ENCODE measurements at regions not wholly inside any gene's neighbourhood (a gene's known extent, or its start where the extent isn't known, plus 50 kb on each side); places are given as distances from the start of the nearest gene placed in this dataset.
"Not testable (repeated sequence)": the region's sequence is repeated elsewhere in the genome, so short reads cannot be mapped to it uniquely, and the experiment has no call there.

- DNase-seq (ENCODE audit: low spot score): no peak
- no peak overlapping the region for H3K4me3 ChIP-seq
- no peak overlapping the region for H3K27ac ChIP-seq
- TF ChIP-seq, protein P1, sequence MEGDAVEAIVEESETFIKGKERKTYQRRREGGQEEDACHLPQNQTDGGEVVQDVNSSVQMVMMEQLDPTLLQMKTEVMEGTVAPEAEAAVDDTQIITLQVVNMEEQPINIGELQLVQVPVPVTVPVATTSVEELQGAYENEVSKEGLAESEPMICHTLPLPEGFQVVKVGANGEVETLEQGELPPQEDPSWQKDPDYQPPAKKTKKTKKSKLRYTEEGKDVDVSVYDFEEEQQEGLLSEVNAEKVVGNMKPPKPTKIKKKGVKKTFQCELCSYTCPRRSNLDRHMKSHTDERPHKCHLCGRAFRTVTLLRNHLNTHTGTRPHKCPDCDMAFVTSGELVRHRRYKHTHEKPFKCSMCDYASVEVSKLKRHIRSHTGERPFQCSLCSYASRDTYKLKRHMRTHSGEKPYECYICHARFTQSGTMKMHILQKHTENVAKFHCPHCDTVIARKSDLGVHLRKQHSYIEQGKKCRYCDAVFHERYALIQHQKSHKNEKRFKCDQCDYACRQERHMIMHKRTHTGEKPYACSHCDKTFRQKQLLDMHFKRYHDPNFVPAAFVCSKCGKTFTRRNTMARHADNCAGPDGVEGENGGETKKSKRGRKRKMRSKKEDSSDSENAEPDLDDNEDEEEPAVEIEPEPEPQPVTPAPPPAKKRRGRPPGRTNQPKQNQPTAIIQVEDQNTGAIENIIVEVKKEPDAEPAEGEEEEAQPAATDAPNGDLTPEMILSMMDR (IDR thresholded peaks at IDR 0.05): no peak
Observed at GRCh38 chr10:131580674-131581073, 269.2 kb upstream of the TCERG1L start.

DNA sequence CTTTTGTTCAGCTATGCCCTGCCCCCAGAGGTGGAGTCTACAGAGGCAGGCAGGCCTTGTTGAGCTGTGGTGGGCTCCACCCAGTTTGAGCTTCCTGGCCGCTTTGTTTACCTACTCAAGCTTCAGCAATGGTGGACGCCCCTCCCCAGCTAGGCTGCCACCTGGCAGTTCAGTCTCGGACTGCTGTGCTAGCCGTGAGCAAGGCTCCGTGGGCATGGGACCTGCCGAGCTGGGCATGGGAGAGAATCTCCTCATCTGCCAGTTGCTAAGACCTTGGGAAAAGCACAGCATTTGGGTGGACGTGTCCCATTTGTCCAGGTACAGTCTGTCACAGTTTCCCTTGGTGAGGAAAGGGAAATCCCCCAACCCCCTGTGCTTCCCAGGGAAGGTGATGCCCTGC lies 270.0 kb upstream of the TCERG1L start:
- DNase-seq (ENCODE audit: low spot score); H3K4me3 ChIP-seq; H3K27ac ChIP-seq: not testable (repeated sequence)

DNA sequence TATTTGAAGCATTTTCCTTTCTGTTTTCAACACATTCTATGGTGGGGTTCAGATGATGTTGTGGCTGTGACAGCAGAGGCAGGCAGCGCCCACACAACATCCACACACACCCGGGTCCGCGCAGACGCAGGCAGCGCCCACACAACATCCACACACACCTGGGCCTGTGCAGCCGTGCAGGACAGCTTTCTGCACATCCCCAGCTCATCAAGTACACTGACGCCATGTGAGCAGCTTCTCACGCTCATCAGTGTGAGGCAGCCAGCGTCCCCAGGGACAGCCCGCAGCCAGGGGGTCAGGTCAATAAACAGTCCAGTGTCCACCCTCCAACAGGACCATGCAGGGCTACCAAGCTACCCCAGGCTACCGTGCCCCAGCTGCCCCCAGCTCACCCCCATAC lies 272.8 kb upstream of the TCERG1L start:
- TF ChIP-seq, protein P1 (IDR thresholded peaks at IDR 0.05): no peak
- Histone ChIP-seq H3K27ac (no peak overlapping the region), H3K4me3 (no peak overlapping the region)
- DNase-seq (ENCODE audit: low spot score): no peak

GRCh38 chr10:131585761-131586160 lies 274.2 kb upstream of the TCERG1L start:
- H3K27ac ChIP-seq: no peak overlapping the region
- no peak for DNase-seq (ENCODE audit: low spot score)
- no peak overlapping the region for H3K4me3 ChIP-seq
- TF ChIP-seq, protein P1 (IDR thresholded peaks at IDR 0.05): no peak

- no peak overlapping the region for H3K27ac ChIP-seq
- H3K4me3 ChIP-seq: no peak overlapping the region
- TF ChIP-seq, protein P1 (IDR thresholded peaks at IDR 0.05): no peak
- DNase-seq (ENCODE audit: low spot score): peak; percentile 66
Observed at GRCh38 chr10:131586958-131587357, 275.4 kb upstream of the TCERG1L start.

- DNase-seq (ENCODE audit: low spot score): no peak
- Histone ChIP-seq H3K4me3 (no peak overlapping the region), H3K27ac (no peak overlapping the region)
- TF ChIP-seq, protein P1 (IDR thresholded peaks at IDR 0.05): no peak
Observed at GRCh38 chr10:131587976-131588680, 276.6 kb upstream of the TCERG1L start.

DNA sequence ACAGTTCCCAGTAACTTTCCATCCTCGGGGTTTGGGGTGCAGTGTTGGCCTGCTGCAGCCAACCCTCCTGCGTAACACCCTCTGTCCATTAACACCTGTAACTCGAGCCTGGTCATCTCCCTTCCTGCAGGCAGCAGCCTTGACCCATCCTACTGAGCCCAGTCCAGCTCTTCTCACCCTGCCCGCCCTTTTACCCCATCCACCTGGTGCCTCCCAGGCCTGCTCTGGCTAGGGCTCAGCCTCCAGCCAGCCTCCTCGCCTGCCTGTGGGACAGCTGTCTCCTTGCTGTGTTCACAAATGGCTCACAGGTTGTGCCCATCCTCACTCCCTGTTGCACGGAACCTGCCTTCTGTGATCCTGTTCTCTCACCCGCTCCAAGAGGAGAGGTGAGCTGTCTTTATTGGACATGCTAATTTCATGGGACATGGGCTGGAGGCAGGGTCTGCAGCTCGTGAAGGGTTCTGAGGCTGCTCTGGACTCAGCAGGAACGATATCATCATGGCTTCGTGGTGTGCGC lies 277.2 kb upstream of the TCERG1L start:
- no peak for DNase-seq (ENCODE audit: low spot score)
- TF ChIP-seq, protein P1 (IDR thresholded peaks at IDR 0.05): no peak
- Histone ChIP-seq H3K4me3 (no peak overlapping the region), H3K27ac (no peak overlapping the region)
